IPS-11a (cell line): ENCODE measurements at regions not wholly inside any gene's neighbourhood (a gene's known extent, or its start where the extent isn't known, plus 50 kb on each side); places are given as distances from the start of the nearest gene placed in this dataset.
"Not testable (repeated sequence)": the region's sequence is repeated elsewhere in the genome, so short reads cannot be mapped to it uniquely, and the experiment has no call there.

Experiments used
- H3K4me3 ChIP-seq: one replicate; pipeline ENCODE4 v1.5.1; 2013; ENCODE audit warnings: low read depth, low read length, control low read depth

DNA sequence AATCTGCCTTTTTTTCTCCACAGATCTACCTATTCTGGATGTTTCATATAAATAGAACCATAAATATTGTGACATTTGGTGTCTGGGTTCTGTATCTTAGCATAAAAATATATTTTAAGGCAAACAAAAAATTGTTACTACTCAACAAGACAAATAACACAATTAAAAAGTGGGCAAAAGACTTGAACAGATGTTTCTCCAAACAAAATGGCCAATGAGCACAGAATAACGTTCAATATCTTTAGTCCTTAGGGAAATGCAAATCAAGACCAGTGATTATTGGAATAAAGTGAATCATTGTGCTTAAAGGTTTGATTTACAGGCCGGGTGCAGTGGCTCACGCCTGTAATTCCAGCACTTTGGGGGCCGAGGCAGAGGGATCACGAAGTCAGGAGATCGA lies 1331.3 kb downstream of the AACS start:
- H3K4me3 ChIP-seq: no peak overlapping the region

DNA sequence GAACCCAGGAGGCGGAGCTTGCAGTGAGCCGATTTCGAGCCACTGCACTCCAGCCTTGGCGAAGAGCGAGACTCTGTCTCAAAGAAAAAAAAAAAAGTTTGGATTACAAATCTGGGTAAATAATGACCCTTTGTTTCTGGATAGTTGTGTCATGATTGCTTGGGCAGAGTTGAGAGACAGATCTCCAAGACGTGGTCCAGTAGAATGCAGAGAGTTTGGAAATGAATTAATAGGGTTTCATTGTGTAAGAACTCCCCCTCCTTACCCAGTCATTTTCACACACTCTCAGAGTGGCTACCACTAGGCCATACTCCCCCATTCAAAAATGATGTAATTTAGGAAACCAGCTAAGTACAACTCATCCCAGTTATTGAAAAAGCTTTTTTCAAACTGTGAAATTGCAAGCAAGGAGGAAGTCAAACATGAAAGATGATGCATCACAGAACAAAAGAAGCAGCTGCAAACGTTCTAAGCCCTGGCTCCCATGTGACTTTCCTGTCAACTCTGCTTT lies 1331.9 kb downstream of the AACS start:
- no peak overlapping the region for H3K4me3 ChIP-seq

DNA sequence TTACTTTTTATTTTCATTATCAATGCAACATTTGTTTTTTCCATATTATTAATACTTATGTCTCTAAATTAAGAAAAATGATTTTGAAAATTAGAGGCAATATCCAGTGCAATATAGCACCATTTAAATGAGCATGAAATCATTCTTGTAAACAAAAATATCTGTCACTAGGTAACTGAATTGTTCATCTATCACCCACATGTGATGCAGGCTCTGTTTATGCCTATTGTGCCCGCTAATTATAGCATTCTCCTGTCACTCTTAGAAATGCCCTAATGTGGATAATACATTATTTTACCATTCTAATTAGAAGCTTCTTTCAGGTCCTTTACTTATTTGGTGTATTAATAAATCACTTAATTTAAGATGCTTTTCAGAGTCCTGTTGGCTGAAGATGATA lies 1332.4 kb downstream of the AACS start:
- H3K4me3 ChIP-seq: no peak overlapping the region

DNA sequence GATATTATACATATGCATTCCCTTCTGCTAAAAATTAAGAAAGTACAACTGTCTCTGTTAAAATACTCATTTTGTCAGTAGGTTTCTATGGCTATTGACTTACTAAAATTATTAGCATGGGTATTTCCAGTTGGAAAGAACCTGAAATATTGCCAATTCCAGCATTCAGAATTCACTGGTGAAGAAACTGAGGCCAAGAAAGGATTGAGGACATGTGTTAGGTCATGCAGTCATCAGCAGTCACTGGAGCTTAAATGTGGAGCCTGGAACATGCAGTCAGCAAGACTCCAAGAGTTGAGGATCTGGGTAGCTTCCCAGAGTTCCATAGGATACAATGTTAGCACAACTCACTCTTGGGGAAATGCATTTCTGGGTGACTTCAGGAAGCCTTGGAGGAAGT lies 1335.6 kb downstream of the AACS start:
- no peak overlapping the region for H3K4me3 ChIP-seq

DNA sequence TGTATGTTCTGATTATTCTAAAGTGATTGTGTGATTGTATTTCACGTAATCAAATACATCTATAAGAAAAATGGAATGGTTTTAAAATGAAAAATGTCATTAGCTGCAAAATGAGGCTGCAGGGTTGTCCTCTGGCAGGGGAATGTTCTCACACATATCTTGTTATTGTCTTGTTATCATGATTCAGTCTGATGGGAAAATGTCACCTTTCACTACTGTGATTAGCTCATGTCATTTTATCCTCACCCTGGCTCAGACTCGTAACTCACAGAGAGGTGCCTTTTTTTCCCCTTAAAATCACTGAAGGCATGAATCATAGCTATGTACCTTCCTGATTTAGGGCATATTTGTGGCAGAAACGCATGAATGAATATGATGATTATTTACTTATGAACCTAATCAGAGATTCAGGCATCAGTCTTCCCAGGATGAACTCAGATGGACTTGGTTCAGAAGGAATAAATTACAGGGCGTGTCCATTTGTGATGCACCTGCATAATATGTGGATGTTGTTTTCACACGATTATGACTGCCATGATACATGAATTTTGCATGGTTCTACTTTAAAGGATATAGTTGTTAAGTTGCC lies 1339.2 kb downstream of the AACS start:
- no peak overlapping the region for H3K4me3 ChIP-seq

DNA sequence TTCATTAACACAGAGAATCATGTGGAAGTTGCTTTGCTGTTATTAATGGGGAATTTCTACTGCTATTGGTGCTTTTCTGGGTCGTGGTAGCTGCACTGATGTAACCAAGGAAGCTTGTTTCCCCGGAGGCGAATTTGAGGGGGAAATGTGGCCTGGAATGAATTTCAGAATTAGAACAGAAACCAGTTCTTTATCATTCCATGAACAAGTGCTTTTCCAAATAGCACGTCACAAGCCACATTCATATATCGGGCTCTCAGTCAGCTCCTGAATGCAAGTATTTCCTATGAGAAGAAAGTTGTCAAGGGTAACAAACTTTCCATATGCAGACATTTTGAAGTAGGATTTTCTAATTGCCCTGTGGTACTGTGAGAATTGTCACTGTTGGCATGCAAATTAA lies 1353.2 kb downstream of the AACS start:
- no peak overlapping the region for H3K4me3 ChIP-seq

DNA sequence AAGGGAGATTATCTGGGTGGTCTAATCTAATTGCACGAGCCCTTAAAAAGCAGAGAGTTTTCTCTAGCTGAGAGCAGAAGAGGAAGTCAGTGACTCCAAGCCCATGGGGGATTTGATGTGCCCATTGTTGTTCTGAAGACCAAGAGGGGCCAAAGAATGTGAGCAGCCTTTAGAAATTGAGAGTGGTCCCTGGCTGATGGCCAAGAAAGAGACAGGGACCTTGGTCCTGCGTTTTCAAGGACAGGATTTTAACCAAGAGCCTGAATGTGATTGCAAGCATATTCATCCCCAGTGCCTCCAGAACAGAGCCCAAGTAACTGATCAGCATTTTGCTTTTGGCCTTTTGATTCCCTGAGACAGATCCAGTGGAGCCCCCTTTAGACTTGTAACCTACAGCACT lies 1353.9 kb downstream of the AACS start:
- H3K4me3 ChIP-seq: no peak overlapping the region

DNA sequence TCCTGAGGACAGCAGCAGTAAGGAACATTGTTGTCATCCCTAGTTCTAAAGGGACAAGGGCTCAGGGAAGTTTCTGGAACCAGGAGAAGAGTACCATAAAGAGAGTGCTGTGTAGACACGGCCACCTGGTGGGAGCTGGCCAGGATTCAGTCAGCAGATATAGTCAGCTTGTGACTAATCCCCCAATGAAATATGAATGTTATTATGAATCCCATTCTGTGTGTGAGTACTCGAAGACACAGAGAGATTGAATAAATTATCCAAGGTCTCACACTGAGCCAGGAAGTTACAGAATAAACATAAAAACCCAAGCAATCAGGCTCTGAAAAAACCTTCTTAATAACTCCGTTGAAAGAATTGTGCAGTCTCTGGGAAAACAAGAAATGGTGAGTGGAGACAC lies 1359.5 kb downstream of the AACS start:
- no peak overlapping the region for H3K4me3 ChIP-seq

DNA sequence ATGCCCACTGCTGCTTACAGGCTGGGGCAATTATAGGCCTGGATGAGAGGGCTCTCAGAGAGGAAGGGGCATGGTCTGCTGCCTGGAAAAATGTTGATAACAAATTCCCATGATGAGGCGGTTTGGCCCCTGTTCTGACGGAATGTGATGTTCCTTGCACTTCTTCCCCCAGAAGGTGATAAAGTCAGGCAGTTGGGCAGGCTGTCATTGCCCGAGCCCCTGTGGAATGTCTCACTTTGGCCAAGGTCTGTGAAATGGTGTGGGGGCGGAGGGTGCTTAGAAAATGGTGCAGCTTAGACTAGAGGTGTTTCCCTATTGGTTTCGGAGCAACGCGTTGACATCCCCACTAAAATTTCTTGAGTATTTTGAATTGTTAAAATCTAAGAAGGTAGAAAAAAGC lies 1360.0 kb downstream of the AACS start:
- no peak overlapping the region for H3K4me3 ChIP-seq

DNA sequence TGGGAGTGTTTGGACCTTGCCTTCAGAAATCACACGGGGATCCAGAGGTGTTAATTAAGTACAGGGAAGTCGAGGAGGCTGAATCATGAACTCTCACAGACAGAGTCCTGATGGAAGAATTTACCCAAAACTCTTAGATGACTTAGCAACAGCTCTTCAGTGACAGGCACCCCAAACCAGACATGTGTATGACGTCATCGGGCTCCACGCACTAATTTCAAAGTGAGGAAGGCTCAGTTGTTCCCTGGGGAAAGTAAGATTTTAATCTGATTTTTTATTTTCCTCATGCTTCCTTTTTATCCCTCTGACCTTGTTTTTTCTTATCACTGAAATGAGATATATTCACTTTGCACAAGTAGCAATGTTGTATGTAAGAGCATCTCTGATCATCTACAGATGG lies 1363.5 kb downstream of the AACS start:
- no peak overlapping the region for H3K4me3 ChIP-seq

DNA sequence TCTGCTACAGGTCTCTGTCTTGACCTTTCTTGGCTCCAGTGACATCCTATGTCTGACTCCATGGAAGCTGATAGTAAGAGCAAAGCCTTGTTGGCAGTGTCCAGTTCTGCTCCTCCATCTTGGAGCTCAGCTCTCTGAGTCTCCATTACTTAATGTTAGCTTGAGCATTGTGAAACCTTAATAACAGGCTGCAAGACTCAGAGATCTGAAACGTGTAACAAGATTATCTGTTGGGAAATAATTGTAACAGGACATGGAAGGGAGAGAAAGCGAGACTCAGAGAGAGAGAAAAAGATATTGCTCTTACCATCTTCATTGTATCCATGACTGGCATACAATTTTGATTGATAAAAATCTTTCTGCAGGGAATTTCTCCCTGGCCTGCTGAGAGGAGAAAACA lies 1365.7 kb downstream of the AACS start:
- no peak overlapping the region for H3K4me3 ChIP-seq

DNA sequence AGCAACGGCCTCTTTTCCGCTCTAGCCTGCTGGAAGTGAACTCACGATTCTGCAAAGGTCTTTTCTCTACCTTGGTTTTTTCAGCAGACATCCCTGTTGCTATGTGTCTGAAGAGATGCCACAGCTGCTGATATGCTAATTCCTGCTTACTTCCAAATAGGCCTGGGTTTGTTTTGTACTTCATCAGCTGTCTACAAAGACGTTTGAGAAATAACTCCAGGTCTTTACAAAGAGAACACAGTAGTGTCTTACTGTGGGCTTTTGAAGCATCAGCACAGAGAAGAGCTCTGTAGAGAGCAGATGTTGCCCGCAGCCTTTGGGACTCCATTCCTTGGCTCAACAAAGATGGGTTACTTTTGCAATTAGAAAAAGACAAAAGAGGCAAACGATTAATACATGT lies 1366.5 kb downstream of the AACS start:
- H3K4me3 ChIP-seq: no peak overlapping the region

DNA sequence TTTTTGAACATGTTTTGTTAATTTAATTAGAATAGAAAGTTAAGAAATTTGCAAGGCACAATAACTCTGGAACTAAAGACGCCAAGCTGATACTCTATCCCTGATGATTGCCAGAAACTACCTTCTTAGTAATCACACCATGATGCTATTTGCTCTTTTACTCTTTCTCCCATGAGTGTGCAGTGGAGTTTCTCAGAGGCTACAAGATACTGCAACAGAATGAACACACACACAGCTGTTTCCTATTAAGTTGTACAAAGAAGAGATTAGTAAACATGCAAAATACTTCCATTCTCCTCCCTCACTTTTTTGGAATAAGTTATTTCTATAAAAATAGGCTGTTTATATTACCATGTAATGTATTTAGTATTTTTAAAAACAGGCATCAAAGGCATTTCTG lies 1367.5 kb downstream of the AACS start:
- H3K4me3 ChIP-seq: no peak overlapping the region

DNA sequence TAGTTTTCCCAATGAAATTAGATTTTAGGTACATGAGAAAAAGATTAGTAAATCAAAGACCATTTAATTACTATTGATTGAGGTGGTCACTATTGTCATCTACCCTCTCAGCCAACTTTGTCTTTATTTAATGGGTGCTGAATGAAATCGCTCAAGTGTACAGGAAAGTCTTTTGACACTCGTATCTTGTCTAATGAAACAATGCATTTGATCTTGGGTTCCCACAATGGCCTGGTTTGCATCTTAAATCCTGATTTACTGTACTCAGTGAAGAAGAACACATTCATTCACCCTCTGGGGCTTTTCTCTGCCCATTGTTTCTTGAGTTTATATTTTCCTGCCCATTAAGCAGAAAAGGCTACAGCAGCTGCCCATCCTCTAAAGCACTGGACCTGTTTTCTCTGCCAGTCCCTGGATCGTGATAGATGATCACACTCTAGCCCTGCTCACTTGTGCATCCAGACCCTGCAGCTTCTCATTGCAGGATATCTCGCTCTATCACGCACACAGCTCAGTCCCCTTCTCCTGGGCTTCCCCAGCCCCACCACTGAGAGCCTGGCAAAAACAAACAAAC lies 1369.3 kb downstream of the AACS start:
- no peak overlapping the region for H3K4me3 ChIP-seq

DNA sequence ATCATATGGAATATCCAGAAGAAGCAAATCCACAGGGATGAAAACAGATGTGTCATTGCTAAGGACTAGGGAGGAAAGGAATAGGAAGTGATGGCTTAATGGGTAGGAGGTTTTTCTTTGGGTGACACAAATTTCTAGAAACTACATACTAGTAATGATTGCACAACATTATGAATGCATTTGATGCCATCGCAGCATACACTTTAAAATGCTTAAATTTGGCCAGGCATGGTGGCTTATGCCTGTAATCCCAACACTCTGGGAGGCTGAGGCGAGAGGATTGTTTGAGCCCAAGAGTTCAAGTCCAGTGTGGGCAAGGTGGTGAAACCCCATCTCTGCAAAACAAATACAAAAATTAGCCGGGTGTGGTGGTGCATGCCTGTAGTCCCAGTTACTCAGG lies 1370.8 kb downstream of the AACS start:
- no peak overlapping the region for H3K4me3 ChIP-seq

DNA sequence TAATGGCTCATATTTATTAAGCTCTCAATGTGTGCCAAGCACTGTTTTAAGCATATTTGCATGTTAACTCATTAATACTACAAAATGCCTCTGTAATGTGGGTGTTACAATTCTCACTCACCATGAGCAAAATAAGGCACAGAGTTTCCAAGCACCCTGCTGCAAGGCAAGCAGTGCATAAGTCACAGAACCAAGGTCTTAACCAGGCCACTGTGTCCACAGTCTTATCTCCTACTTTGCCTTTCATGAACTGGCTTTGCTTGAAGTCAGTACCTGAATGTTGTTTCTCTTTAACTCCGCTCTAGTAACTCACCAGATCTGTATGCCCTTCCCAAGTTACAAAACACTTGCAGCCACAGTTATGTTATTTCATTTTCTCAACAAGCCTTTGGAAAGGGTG lies 1372.7 kb downstream of the AACS start:
- H3K4me3 ChIP-seq: no peak overlapping the region

DNA sequence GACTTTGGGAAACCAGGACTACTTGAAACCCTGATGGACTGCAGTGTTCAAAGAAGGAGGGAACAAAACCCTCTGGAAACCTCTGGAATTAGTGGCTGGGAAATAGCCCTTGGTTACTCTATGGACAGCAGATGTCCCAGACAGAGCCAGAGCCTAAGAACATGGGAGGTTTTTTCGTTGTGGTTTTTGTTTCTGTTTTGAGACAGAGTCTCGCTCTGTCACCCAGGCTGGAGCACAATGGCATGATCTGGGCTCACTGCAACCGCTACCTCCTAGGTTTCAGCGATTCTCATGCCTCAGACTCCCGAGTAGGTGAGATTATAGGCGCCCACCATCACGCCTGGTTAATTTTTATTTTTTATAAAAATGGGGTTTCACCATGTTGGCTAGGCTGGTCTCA lies 1378.7 kb downstream of the AACS start:
- H3K4me3 ChIP-seq: no peak overlapping the region

DNA sequence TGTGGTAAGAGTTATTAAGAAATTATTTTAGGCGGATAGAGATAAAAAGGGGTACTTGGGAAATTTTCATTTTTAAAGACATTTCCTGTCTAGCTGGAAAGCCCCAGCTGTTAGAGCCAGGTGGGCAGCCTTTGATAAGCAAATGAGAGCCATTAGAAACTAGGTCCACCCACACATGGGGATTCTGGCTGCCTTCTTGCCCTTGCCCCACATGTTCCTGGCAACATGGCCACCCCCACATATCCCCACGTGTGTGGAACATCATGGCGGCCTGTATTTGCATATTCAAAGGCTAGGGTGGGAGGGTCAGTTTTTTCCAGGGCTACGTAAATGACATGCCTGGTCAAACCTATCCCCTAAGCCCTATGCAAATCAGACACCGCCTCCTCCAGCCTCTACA lies 1382.1 kb downstream of the AACS start:
- H3K4me3 ChIP-seq: no peak overlapping the region

DNA sequence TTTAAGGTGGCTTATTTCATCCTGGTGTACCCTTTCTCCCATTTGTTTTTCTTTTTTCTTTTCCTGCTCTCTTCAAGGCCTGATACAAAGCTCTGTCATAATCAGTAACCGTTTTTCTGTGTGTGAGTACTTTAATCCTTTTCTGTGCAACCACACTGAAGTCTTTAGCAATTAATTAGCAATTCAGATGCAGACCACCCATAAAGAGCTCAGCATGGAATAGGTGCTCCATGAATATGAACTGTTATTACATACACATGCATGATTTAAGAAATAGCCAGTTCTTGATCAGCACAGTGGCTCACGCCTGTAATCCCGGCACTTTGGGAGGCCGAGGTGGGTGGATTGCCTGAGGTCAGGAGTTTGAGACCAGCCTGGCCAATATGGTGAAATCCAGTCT lies 1386.6 kb downstream of the AACS start:
- H3K4me3 ChIP-seq: no peak overlapping the region

DNA sequence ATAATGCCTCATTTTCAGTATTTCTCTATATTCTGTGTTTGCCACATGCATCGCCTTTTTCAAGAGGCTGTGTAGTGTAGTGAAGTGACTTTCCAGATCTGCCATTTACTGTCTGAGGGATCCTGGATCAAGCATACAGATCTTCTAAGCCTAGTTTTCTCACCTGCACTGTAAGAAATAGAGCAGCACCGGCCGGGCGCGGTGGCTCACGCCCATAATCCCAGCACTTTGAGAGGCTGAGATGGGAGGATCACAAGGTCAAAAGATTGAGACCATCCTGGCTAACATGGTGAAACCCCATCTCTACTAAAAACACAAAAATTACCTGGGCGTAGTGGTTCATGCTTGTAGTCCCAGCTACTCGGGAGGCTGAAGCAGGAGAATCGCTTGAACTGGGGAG lies 1387.5 kb downstream of the AACS start:
- H3K4me3 ChIP-seq: not testable (repeated sequence)

DNA sequence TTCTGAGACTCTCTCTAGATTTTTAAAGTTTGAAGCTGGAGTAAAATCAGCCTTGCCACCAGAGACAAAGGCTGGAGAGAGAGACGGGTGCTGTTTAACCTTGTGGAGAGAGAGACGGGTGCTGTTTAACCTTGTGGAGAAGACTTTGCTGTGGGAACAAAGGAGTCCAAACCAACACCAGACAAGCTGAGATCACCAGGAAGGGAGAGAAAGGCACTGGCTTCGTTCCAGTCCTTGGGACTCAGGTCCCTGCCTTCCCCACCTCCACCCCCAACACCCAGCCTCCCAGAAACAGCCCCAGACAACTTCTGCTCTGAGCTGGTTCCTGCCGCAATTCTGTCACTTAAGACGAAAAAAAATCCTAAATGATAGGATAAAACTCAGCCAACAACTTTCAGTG lies 1389.3 kb downstream of the AACS start:
- no peak overlapping the region for H3K4me3 ChIP-seq

DNA sequence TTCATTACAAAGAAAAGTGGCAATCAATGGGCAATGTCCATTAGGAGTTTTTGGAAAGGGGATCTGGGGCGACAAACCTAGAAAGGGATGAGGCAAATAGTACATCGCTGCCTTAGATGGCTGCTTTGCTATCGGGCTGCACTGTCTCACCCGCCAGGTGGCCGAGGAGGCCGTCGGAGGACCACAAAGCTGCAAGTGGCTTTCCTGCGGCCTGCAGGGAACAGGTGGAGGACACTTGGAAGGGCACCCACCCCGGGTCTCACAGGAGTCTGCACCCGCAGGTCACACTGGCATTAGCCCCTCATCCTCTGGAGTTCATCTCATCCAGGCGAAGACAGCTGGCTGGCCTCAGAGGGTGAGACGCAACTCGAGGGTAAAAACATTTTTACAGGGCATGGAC lies 1392.5 kb downstream of the AACS start:
- no peak overlapping the region for H3K4me3 ChIP-seq

DNA sequence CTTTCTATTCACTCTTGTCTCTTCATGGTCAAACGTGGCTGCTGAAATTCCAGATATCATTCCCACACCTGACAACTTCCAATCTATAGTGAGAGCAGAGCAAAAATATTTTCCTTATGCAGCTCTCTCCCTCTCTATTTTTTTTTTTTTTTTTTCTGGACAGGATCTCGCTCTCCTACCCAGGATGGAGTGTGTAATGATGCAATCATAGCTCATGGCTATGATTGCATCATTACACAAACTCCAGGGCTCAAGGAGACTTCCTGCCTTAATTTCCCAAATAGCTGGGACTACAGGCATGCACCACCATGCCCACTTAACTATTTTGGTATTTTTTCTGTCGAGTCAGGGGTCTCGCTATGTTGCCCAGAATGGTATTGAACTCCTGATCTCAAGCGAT lies 1398.9 kb downstream of the AACS start:
- H3K4me3 ChIP-seq: no peak overlapping the region
